Kidney (tissue), 13 donors: ENCODE measurements at regions not wholly inside any gene's neighbourhood (a gene's known extent, or its start where the extent isn't known, plus 50 kb on each side); places are given as distances from the start of the nearest gene placed in this dataset.

Experiments
- DNase-seq, 5 donors: peaks; one replicate each; pipeline ENCODE4 v3.0.0-alpha.2; 2013 to 2020
- FAIRE-seq: peaks from 2 replicates; lab custom pipeline; 2012; peaks lifted over from hg19 to GRCh38; lab: Jason Lieb, UNC
- H3K27ac ChIP-seq, 2 donors: one replicate each; pipeline ENCODE4 v1.7.0; 2013; ENCODE audit warnings: low read depth in 2 of 2, low read length in 2 of 2, inconsistent platforms in 1 of 2
- H3K27me3 ChIP-seq: one replicate; pipeline ENCODE4 v1.7.1; 2013; ENCODE audit warnings: low read length, inconsistent platforms; ENCODE audit not compliant: control insufficient read depth, insufficient read depth
- H3K36me3 ChIP-seq, 3 donors: one replicate each; pipeline versions ENCODE4 v1.7.0 to v1.7.1; 2013; ENCODE audit warnings: low read length in 3 of 3, control low read depth in 1 of 3, inconsistent platforms in 1 of 3; ENCODE audit not compliant: insufficient read depth in 3 of 3, control insufficient read depth in 2 of 3
- H3K4me1 ChIP-seq, 3 donors: one replicate each; pipeline versions ENCODE4 v1.7.0 to v1.7.1; 2013; ENCODE audit warnings: low read length in 3 of 3, inconsistent platforms in 1 of 3, low read depth in 1 of 3; ENCODE audit not compliant: control insufficient read depth in 2 of 3, insufficient read depth in 2 of 3
- H3K4me3 ChIP-seq, 3 donors: one replicate each; pipeline versions ENCODE4 v1.7.0 to v1.8.1; 2013; ENCODE audit warnings: low read length in 3 of 3, control low read depth in 1 of 3, inconsistent platforms in 1 of 3
- H3K9ac ChIP-seq, 3 donors: one replicate each; pipeline versions ENCODE4 v1.7.0 to v1.7.1; 2013; ENCODE audit warnings: low read length in 3 of 3, control low read depth in 1 of 3, inconsistent platforms in 1 of 3
- H3K9me3 ChIP-seq, 3 donors: one replicate each; pipeline versions ENCODE4 v1.7.0 to v1.7.1; 2013; ENCODE audit warnings: low read length in 3 of 3, control low read depth in 1 of 3, inconsistent platforms in 1 of 3; ENCODE audit not compliant: control insufficient read depth in 2 of 3, insufficient read depth in 1 of 3
- CTCF ChIP-seq: IDR thresholded peaks from 3 replicates; pipeline ENCODE4 v1.5.1; 2012; ENCODE audit warnings: mild to moderate bottlenecking, moderate library complexity, borderline replicate concordance; ENCODE audit not compliant: insufficient read depth; ENCODE audit errors: extremely low read depth
- intact Hi-C: fragments of 100-400 bp; cut with DNase I; formaldehyde crosslinking; loops from one replicate; pipeline ENCODE4 v1.11.1; 2022
- donor health status: control.
- donor health status: control.
- donor health status: control.
- donor health status: control.
- donor health status: control.
- donor health status: DM: yes; HTN: yes; CAD: no.
- donor health status: Normal renal cell carcinoma (clear cell type).

DNA sequence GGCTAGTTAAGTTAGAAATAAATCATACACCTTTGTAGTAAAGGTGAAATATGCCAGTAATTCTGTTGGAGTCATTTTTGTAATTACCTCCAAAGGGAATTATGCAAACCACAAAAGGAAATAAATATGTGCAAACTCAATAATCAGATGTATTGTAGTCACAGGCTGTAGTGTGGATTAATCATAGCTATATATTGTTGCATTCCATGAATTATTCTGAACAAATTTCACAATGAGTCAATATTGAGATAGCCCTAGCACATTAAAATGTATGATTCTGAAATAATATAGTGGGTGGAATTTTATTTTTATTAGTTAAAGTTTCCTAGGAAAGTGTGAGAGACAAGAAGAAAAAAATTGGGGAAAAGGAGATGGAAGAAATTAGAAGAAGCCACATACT, 790.5 kb upstream of the PCDH20 start:
- no peaks in the 10 kb centered on the region for H3K9me3 ChIP-seq
- DNase-seq (no peak), FAIRE-seq (no peak)
- no peaks in the 10 kb centered on the region for H3K27me3 ChIP-seq
- no peaks in the 10 kb centered on the region for H3K36me3 ChIP-seq
- no peaks in the 10 kb centered on the region for H3K4me1 ChIP-seq
- intact Hi-C loops, result no loop called here
- no peak for TF ChIP-seq CTCF
- no peak overlapping the region for H3K27ac ChIP-seq
- no peak overlapping the region for H3K4me3 ChIP-seq
- no peak overlapping the region for H3K9ac ChIP-seq

GRCh38 chr13:62205273-62205672, 789.6 kb upstream of the PCDH20 start:
- no peak for TF ChIP-seq CTCF
- H3K9me3 ChIP-seq, result no peaks in the 10 kb centered on the region
- DNase-seq, result no peak
- H3K9ac ChIP-seq, result no peak overlapping the region
- H3K36me3 ChIP-seq, result no peaks in the 10 kb centered on the region
- no peaks in the 10 kb centered on the region for H3K27me3 ChIP-seq
- no peak overlapping the region for H3K4me3 ChIP-seq
- H3K4me1 ChIP-seq, result no peaks in the 10 kb centered on the region
- H3K27ac ChIP-seq, result no peak overlapping the region
- no peak for FAIRE-seq
- intact Hi-C loops, result no loop called here

- Histone ChIP-seq H3K4me3 (no peak overlapping the region), H3K27me3 (no peaks in the 10 kb centered on the region), H3K9ac (no peak overlapping the region), H3K4me1 (no peaks in the 10 kb centered on the region), H3K27ac (no peak overlapping the region), H3K36me3 (no peaks in the 10 kb centered on the region), H3K9me3 (no peaks in the 10 kb centered on the region)
- TF ChIP-seq CTCF, result no peak
- no peak for FAIRE-seq
- intact Hi-C loops, result no loop called here
- no peak for DNase-seq
Observed at GRCh38 chr13:62194371-62194770, 778.7 kb upstream of the PCDH20 start.

DNA sequence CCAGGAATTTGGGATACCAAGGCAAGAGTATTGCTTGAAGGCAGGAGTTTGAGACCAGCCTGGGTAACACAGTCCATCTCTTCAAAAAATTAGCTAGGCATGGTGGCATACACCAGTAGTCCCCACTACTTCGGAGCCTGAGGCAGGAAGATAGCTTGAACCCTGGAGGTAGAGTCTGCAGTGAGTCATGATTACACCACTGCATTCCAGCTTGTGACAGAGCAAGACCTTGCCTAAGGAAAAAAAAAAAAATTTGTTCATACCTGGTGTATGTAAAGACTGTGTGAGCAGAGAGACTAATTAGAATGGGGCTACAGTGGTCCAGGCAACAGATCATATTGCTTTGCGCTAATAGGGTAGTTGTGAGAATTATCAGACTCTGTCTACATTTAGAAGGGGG, 778.3 kb upstream of the PCDH20 start:
- H3K27ac ChIP-seq, result no peak overlapping the region
- no peak for TF ChIP-seq CTCF
- H3K4me3 ChIP-seq, result no peak overlapping the region
- no peak overlapping the region for H3K9ac ChIP-seq
- no peaks in the 10 kb centered on the region for H3K4me1 ChIP-seq
- H3K36me3 ChIP-seq, result no peaks in the 10 kb centered on the region
- no peaks in the 10 kb centered on the region for H3K27me3 ChIP-seq
- no peaks in the 10 kb centered on the region for H3K9me3 ChIP-seq
- no peak for DNase-seq
- intact Hi-C loops, result no loop called here
- no peak for FAIRE-seq
